Muscle layer of colon (tissue), 2 donors: ENCODE measurements at regions not wholly inside any gene's neighbourhood (a gene's known extent, or its start where the extent isn't known, plus 50 kb on each side); places are given as distances from the start of the nearest gene placed in this dataset.

ENCODE experiments used
- H3K27ac ChIP-seq: one replicate; pipeline ENCODE4 v1.7.0; 2013; ENCODE audit warnings: low read depth, mild to moderate bottlenecking, low read length, moderate library complexity
- H3K27me3 ChIP-seq, 2 donors: one replicate each; pipeline ENCODE4 v1.7.0; 2013; ENCODE audit warnings: low read length in 2 of 2, mild to moderate bottlenecking in 2 of 2; ENCODE audit not compliant: insufficient read depth in 2 of 2, control insufficient read depth in 1 of 2
- H3K36me3 ChIP-seq: one replicate; pipeline ENCODE4 v1.7.0; 2013; ENCODE audit warnings: mild to moderate bottlenecking, low read length; ENCODE audit not compliant: insufficient read depth
- H3K4me1 ChIP-seq: one replicate; pipeline ENCODE4 v1.7.0; 2013; ENCODE audit warnings: mild to moderate bottlenecking, low read length; ENCODE audit not compliant: insufficient read depth
- H3K4me3 ChIP-seq, 2 donors: one replicate each; pipeline ENCODE4 v1.7.0; 2013; ENCODE audit warnings: low read length in 2 of 2, low read depth in 1 of 2, mild to moderate bottlenecking in 1 of 2, moderate library complexity in 1 of 2
- H3K9ac ChIP-seq: one replicate; pipeline ENCODE4 v1.7.0; 2013; ENCODE audit warnings: low read length
- H3K9me3 ChIP-seq: one replicate; pipeline ENCODE4 v1.7.0; 2013; ENCODE audit warnings: mild to moderate bottlenecking, low read length
- donor health status: abdominal sarcoma.
- donor health status: Adenocarcinoma of cecum.

DNA sequence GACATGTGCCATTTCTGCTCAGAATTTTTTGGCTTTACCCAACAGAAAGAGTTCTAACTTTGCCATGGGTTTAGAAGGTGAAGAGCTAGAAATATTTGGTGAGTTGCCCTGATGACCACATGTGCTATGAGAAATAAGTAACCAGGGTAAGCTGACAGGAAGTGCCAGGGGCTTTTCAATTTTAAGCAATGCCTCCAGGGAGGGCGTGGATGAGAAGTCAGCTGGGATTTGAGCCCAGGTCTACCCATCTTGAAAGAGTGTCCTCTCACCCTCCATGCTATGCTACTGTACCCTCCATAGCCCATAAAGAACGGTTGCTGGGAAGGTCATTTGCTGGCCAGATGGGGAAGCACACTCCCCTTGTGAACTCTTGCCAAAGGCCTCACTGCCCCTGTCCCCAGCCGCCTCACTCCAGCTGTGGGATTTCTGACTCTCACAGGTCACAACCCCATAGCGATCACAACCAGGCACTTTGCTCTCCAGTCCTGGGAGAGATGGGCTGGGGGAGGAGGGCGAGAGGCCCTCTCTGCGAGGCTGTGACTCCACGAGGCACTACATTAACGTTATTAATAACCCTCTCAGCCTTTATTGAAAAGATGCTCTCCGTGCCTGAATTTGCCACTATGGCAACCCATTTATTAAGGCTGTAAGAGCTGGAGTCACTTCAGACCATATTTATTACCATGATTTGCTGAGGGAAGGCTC is 291.1 kb downstream of the DHX35 start:
- H3K4me1 ChIP-seq, result no peaks in the 10 kb centered on the region
- H3K9ac ChIP-seq, result no peak overlapping the region
- no peak overlapping the region for H3K4me3 ChIP-seq
- H3K27me3 ChIP-seq, result no peaks in the 10 kb centered on the region
- no peaks in the 10 kb centered on the region for H3K36me3 ChIP-seq
- H3K9me3 ChIP-seq, result no peaks in the 10 kb centered on the region
- no peak overlapping the region for H3K27ac ChIP-seq

DNA sequence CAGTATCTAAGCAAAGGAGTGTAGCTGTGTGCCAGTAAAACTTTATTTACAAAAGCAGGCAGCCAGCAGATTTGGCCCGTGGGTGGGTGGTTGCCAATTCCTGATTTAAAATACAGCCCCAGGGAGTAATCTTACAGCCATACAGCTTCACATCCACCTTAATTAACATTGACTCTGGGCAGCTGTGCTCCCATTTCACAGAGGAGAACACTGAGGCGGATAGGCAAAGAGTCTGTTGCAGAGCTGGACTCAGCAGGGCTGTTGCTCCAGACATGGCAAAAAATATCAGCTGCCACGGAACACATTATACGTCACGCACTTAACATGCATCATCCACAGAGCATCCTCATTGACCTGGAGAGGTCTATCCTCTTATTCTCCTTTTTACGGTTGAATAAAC is 289.9 kb downstream of the DHX35 start:
- H3K9ac ChIP-seq, result no peak overlapping the region
- H3K27me3 ChIP-seq, result no peaks in the 10 kb centered on the region
- no peak overlapping the region for H3K27ac ChIP-seq
- no peaks in the 10 kb centered on the region for H3K36me3 ChIP-seq
- no peaks in the 10 kb centered on the region for H3K9me3 ChIP-seq
- H3K4me1 ChIP-seq, result no peaks in the 10 kb centered on the region
- H3K4me3 ChIP-seq, result no peak overlapping the region

DNA sequence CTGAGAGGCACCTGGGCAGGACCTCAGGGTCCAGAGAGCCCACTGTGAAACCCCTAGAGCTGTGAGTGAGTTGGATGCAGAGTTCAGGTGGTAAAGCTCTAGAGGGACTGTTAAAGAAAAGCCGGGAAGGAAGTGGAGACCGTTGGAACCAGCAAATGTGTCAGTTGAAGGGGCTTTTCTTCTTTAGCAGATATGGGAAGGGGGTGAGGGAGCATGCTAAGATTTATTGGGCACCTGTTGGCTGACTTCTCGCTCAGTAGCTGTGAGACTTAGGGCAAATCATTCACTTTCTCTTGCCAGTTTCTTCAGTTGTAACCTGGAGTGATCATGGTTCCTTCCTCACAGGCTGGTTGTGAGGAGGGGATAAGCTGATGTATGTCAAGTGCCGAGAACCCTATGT is 287.7 kb downstream of the DHX35 start:
- H3K4me3 ChIP-seq, result no peak overlapping the region
- no peaks in the 10 kb centered on the region for H3K9me3 ChIP-seq
- H3K9ac ChIP-seq, result no peak overlapping the region
- no peak overlapping the region for H3K27ac ChIP-seq
- H3K36me3 ChIP-seq, result no peaks in the 10 kb centered on the region
- no peaks in the 10 kb centered on the region for H3K4me1 ChIP-seq
- no peaks in the 10 kb centered on the region for H3K27me3 ChIP-seq

DNA sequence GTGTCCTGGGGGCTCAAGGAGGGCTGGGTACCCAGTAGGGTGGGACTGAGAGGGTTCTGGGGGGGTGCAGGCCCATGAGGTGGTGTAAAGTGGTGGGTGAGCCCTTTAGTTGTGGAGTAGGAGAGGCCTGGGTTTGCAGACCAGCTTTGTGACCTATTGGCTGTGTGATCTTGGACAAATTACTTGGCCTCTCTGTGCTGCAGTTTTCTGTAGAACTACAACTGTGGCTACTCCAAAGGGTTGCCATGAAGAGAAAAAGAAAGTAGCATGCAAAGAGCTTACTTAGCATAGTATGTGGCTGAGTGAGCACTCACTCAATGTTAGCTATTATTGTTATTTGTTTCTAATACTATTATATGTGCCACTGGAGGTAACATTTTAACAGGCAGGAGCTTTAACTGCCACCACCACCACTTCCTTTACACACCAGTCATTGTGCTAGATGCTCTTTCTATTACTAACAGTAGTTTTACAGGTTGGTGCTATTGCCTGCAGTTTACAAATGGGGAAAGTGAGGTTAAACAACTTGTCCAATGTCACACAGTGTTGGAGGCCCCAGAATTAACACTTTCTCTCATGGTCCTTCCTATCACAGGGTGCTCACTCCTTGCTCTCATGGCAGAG is 286.8 kb downstream of the DHX35 start:
- H3K9ac ChIP-seq, result no peak overlapping the region
- no peaks in the 10 kb centered on the region for H3K9me3 ChIP-seq
- H3K4me1 ChIP-seq, result no peaks in the 10 kb centered on the region
- no peak overlapping the region for H3K27ac ChIP-seq
- H3K36me3 ChIP-seq, result no peaks in the 10 kb centered on the region
- no peak overlapping the region for H3K4me3 ChIP-seq
- no peaks in the 10 kb centered on the region for H3K27me3 ChIP-seq

DNA sequence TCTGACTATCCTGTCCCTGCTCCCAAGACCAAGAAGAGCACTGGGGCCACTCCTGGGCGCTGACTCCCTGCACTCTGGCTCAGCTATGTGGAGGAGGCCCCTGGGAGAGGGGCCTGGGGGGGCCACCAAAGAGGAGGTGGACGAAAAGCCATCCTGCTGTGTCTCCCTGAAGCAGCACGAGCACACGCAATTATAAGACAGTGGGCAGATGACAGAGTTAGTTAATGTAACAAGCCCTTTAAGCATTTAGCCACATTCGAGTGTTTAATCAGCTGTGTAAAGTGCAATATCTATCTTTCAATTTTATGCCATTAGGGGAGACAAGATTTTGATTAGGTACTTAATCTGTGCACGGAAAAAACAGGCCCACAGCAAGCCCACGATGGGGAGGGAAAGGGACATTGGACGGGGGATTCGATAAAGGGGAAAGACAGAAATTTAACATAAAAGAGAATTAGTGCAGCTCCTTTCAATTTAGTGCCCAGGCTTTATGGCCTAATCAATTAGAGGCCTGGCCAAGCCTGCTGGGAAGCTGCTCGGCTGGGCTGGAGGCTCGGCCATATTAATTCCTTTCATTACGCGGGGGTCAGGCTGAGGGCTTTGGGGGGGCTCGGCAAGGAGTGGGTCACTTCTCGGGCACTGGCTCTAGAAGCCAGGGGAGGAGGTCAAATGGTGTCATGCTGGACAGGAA is 286.2 kb downstream of the DHX35 start:
- H3K9ac ChIP-seq, result no peak overlapping the region
- H3K36me3 ChIP-seq, result no peaks in the 10 kb centered on the region
- no peaks in the 10 kb centered on the region for H3K9me3 ChIP-seq
- no peak overlapping the region for H3K27ac ChIP-seq
- no peaks in the 10 kb centered on the region for H3K27me3 ChIP-seq
- H3K4me3 ChIP-seq, result no peak overlapping the region
- no peaks in the 10 kb centered on the region for H3K4me1 ChIP-seq

DNA sequence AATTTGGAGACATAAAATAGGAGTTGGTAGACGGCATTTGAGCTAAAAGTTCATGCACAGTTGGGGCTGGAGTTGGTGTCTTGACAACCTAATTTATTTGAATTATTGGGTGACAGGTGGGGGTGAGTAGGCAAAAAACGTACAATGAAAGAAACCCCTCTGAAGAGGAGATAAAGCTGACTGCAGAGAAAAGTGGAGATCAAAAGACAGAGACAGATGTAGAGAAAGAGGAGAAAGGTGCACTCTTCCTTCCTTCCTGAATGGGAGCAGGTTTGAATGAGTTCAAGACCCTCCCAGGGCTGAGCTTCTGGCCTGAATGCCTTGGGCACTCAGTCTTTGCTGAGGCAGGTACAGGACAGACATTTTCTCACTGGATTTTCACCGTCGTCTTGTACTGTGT is 284.3 kb downstream of the DHX35 start:
- H3K27ac ChIP-seq, result no peak overlapping the region
- no peaks in the 10 kb centered on the region for H3K36me3 ChIP-seq
- H3K4me3 ChIP-seq, result no peak overlapping the region
- no peaks in the 10 kb centered on the region for H3K9me3 ChIP-seq
- no peaks in the 10 kb centered on the region for H3K4me1 ChIP-seq
- H3K27me3 ChIP-seq, result no peaks in the 10 kb centered on the region
- no peak overlapping the region for H3K9ac ChIP-seq

DNA sequence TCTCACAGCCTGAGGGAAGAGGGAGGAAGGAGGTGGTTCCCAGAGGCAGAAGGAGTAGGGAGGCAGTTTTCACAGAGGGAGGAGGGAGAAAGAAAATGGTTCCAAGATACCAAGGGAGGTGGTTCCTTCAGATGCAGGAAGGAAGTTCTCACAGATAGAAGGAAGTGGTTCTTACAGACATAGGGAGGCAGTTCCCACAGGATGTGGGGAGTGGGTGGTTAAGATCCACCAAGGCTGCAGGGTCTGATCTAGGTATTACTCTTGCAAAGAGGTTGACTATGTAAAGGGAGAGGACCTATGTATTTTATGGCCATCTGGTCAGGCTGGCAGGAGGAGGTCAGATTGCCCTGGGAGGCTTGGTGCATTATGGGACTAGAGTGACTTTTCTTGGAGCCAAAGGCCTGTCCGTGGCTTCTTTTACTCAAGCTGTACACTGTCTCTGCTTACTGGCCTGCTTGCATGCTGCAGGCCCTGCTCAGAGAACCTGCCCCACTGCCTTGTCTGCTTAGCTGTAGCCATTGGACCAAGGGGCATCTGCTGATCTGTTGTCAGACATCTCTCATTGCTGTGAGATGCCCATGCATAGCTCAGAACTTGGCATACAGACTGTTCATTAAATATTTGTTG is 283.7 kb downstream of the DHX35 start:
- Histone ChIP-seq H3K36me3 (no peaks in the 10 kb centered on the region), H3K4me1 (no peaks in the 10 kb centered on the region), H3K9me3 (no peaks in the 10 kb centered on the region), H3K4me3 (no peak overlapping the region), H3K27me3 (no peaks in the 10 kb centered on the region), H3K9ac (no peak overlapping the region), H3K27ac (no peak overlapping the region)

DNA sequence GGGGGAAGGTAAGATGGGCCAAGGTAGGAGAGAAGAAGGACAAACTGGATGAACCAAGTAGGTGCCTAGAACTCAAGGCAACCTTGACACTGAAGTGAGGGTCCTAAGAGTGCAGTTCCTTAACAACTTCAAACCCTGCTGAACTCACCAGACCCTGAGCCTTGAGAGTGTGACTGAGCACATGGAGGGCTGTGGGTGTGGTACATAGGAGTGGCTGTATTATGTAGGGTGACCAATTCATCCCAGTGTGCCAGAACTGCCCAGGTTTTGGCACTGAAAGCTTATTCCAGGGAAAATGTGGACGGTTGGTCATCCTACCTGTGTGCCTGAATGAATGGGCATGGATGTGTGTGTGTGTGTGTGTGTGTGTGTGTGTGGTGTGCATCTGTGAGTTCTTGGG is 281.8 kb downstream of the DHX35 start:
- Histone ChIP-seq H3K4me3 (no peak overlapping the region), H3K4me1 (no peaks in the 10 kb centered on the region), H3K36me3 (no peaks in the 10 kb centered on the region), H3K27me3 (no peaks in the 10 kb centered on the region), H3K27ac (no peak overlapping the region), H3K9me3 (no peaks in the 10 kb centered on the region), H3K9ac (no peak overlapping the region)

DNA sequence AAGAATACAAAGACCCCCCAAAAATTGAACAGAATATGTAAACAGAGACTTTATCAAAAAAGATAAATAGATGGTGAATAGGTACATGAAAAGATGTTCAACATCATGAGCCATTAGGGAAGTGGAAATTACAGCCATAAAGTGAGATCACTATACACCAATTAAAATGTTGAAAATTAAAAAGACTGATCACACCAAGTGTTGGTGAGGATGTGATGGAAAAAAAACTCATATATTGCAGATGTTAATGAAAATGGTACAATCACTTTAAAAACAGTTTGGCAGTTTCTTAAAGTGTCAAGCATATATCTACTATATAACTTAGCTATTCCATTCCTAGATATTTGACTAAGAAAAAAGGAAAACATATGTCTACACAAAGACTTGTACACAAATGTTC is 280.5 kb downstream of the DHX35 start:
- H3K9me3 ChIP-seq, result no peaks in the 10 kb centered on the region
- H3K9ac ChIP-seq, result no peak overlapping the region
- no peaks in the 10 kb centered on the region for H3K27me3 ChIP-seq
- H3K4me1 ChIP-seq, result no peaks in the 10 kb centered on the region
- H3K27ac ChIP-seq, result no peak overlapping the region
- H3K4me3 ChIP-seq, result no peak overlapping the region
- no peaks in the 10 kb centered on the region for H3K36me3 ChIP-seq

DNA sequence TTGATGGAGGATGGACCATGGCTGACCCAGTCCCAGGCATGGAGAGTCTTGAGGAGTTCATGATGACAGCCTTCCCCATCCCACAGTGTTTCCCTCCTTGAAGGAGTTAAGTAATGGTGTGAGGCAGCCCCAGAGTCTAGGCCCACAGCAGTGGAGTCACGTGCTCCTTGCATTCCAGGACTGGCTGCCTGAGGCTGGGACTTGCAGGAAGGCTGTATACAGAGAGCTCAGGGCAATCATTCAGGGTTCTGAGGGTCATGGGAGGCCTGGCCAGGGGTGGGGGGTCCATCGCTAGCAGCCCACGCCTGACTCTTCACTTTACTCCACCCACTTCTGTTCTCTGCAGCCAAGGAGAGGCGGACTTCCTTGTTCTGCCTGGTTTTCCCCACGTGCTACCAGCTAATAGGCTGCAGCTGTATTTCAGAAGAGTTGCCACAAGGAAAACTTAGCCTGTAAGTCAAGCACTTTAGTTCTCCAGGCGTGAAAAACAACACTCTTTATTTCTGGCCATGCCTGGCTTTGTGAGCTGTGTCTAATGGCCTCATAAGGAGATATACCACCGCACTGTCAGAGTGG is 272.5 kb downstream of the DHX35 start:
- H3K27ac ChIP-seq, result no peak overlapping the region
- H3K4me1 ChIP-seq, result no peaks in the 10 kb centered on the region
- no peaks in the 10 kb centered on the region for H3K9me3 ChIP-seq
- H3K4me3 ChIP-seq, result no peak overlapping the region
- no peak overlapping the region for H3K9ac ChIP-seq
- H3K27me3 ChIP-seq, result no peaks in the 10 kb centered on the region
- H3K36me3 ChIP-seq, result no peaks in the 10 kb centered on the region

DNA sequence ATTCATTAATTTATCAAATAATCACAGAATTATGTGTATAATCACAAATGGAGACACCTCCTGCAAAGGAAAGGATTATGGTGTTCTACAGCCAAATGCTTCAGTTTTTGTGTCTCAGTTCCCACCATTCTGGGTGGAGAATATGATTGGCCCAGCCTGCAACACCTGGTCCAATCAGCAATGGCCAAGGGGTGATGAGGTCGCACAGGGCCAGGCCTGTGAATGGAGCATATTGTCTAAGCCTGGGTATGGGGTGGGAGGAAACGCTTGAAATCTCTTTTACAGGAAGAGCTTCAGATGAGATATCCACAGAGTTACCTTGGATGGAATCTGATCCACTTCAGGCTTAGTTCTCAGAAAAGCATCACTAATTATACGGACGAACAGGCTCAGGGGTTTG is 271.6 kb downstream of the DHX35 start:
- Histone ChIP-seq H3K9ac (no peak overlapping the region), H3K27me3 (no peaks in the 10 kb centered on the region), H3K9me3 (no peaks in the 10 kb centered on the region), H3K36me3 (no peaks in the 10 kb centered on the region), H3K4me1 (no peaks in the 10 kb centered on the region), H3K27ac (no peak overlapping the region), H3K4me3 (no peak overlapping the region)
